Right lobe of liver (tissue), 6 donors: ENCODE measurements at regions not wholly inside any gene's neighbourhood (a gene's known extent, or its start where the extent isn't known, plus 50 kb on each side); places are given as distances from the start of the nearest gene placed in this dataset.

Experiments
- ATAC-seq, 4 donors: fragments of 200-7000 bp; cut with Tn5 transposase; one replicate each; pipeline ENCODE4 v1.9.1; 2020; ENCODE audit warnings: mild to moderate bottlenecking in 4 of 4, moderate library complexity in 4 of 4
- DNase-seq, 3 donors: peaks; one replicate each; pipeline ENCODE4 v3.0.0-alpha.2; 2020
- H3K27ac ChIP-seq, 3 donors: fragments of 200-600 bp; one replicate each; pipeline ENCODE4 v1.8.0; 2022
- H3K27me3 ChIP-seq, 2 donors: fragments of 200-600 bp; one replicate each; pipeline ENCODE4 v1.8.0; 2022
- H3K36me3 ChIP-seq, 4 donors: fragments of 200-600 bp; sonication (generic) in 1 of 4; one replicate each; pipeline versions ENCODE4 v1.5.1 to v1.8.0; 2017 to 2022; ENCODE audit warnings: control low read depth in 1 of 4
- H3K4me1 ChIP-seq, 4 donors: fragments of 200-600 bp; sonication (generic) in 1 of 4; one replicate each; pipeline versions ENCODE4 v1.5.1 to v1.8.0; 2017 to 2022; ENCODE audit warnings: control low read depth in 1 of 4
- H3K4me3 ChIP-seq, 3 donors: fragments of 200-600 bp; one replicate each; pipeline ENCODE4 v1.8.0; 2022
- H3K9me3 ChIP-seq, 4 donors: fragments of 200-600 bp; sonication (generic) in 1 of 4; one replicate each; pipeline versions ENCODE4 v1.5.1 to v1.8.0; 2017 to 2022; ENCODE audit warnings: control low read depth in 1 of 4
- CTCF ChIP-seq, 4 donors: fragments of 200-600 bp in 3 of 4; fragments of 450-650 bp in 1 of 4; IDR thresholded peaks; one replicate each; pipeline versions ENCODE4 v1.5.1 to v1.8.0; 2016 to 2022; ENCODE audit warnings: antibody characterized with exemption in 4 of 4, mild to moderate bottlenecking in 2 of 4
- POLR2A ChIP-seq: fragments of 450-650 bp; IDR thresholded peaks from one replicate; pipeline ENCODE4 v1.6.1; 2017; ENCODE audit warnings: antibody characterized with exemption, mild to moderate bottlenecking
- WGBS: methylation state at CpG from one replicate; pipeline ENCODE4 v1.1.6; 2018; ENCODE audit warnings: low coverage, low lambda C conversion rate; ENCODE audit not compliant: insufficient coverage; ENCODE audit errors: missing lambda C conversion rate; 5-methylcytosine and 5-hydroxymethylcytosine counted together
- intact Hi-C, 2 donors: fragments of 100-400 bp; cut with DNase I; formaldehyde crosslinking; loops; one replicate each; pipeline versions ENCODE4 v1.11.2 to v1.14.1; 2022
- donor health status: DM: no; HTN: yes; CAD: no.
- donor health status: DM: no; HTN: no; CAD: no.
- donor health status: DM: no; HTN: no; CAD: no.
- donor health status: DM: no; HTN: yes; CAD: no.
- donor health status: DM: no; HTN: yes; CAD: no.

GRCh38 chr4:29717287-29718057 lies 1002.7 kb upstream of the PCDH7 start:
- DNase-seq (no peak), ATAC-seq (no peak)
- no peaks in the 10 kb centered on the region for H3K27me3 ChIP-seq
- H3K9me3 ChIP-seq, result no peaks in the 10 kb centered on the region
- TF ChIP-seq POLR2A (no peak), CTCF (IDR thresholded peaks at IDR 0.05) (no peak)
- H3K4me1 ChIP-seq, result no peaks in the 10 kb centered on the region
- no peak overlapping the region for H3K27ac ChIP-seq
- no peak overlapping the region for H3K4me3 ChIP-seq
- WGBS, result 64% methylated on average over 10 of the region's 10 CpGs
- intact Hi-C loops, result no loop called here
- H3K36me3 ChIP-seq, result no peaks in the 10 kb centered on the region

- H3K4me3 ChIP-seq, result no peak overlapping the region
- ATAC-seq (no peak), DNase-seq (no peak)
- no peaks in the 10 kb centered on the region for H3K36me3 ChIP-seq
- no peaks in the 10 kb centered on the region for H3K4me1 ChIP-seq
- H3K27me3 ChIP-seq, result no peaks in the 10 kb centered on the region
- no peak overlapping the region for H3K27ac ChIP-seq
- no peaks in the 10 kb centered on the region for H3K9me3 ChIP-seq
- intact Hi-C loops, result no loop called here
- TF ChIP-seq POLR2A, result no peak
- TF ChIP-seq CTCF (IDR thresholded peaks at IDR 0.05), result no peak
Measured at GRCh38 chr4:29718136-29718535, 1002.0 kb upstream of the PCDH7 start.

GRCh38 chr4:29722253-29722652 lies 997.9 kb upstream of the PCDH7 start:
- Histone ChIP-seq H3K36me3 (no peaks in the 10 kb centered on the region), H3K9me3 (no peaks in the 10 kb centered on the region), H3K27ac (no peak overlapping the region), H3K4me1 (no peaks in the 10 kb centered on the region), H3K4me3 (no peak overlapping the region), H3K27me3 (no peaks in the 10 kb centered on the region)
- intact Hi-C loops, result no loop called here
- no peak for ATAC-seq
- WGBS, result 56% methylated on average over 6 of the region's 6 CpGs
- no peak for DNase-seq
- no peak for TF ChIP-seq POLR2A
- TF ChIP-seq CTCF (IDR thresholded peaks at IDR 0.05), result no peak

GRCh38 chr4:29726938-29727337 lies 993.2 kb upstream of the PCDH7 start:
- no peak for TF ChIP-seq POLR2A
- TF ChIP-seq CTCF (IDR thresholded peaks at IDR 0.05), result no peak
- Histone ChIP-seq H3K9me3 (no peaks in the 10 kb centered on the region), H3K4me1 (no peaks in the 10 kb centered on the region), H3K27ac (no peak overlapping the region), H3K4me3 (no peak overlapping the region), H3K27me3 (no peaks in the 10 kb centered on the region), H3K36me3 (no peaks in the 10 kb centered on the region)
- DNase-seq (no peak), ATAC-seq (no peak)
- intact Hi-C loops, result no loop called here
- WGBS, result 55% methylated on average over 3 of the region's 3 CpGs
